GM12874 (cell line): ENCODE measurements at regions not wholly inside any gene's neighbourhood (a gene's known extent, or its start where the extent isn't known, plus 50 kb on each side); places are given as distances from the start of the nearest gene placed in this dataset.

Experiments
- CTCF ChIP-seq: IDR thresholded peaks from 2 replicates; pipeline ENCODE4 v1.5.1; 2011; ENCODE audit warnings: low read depth, mild to moderate bottlenecking, control low read depth, low read length, moderate library complexity; ENCODE audit not compliant: insufficient read depth

DNA sequence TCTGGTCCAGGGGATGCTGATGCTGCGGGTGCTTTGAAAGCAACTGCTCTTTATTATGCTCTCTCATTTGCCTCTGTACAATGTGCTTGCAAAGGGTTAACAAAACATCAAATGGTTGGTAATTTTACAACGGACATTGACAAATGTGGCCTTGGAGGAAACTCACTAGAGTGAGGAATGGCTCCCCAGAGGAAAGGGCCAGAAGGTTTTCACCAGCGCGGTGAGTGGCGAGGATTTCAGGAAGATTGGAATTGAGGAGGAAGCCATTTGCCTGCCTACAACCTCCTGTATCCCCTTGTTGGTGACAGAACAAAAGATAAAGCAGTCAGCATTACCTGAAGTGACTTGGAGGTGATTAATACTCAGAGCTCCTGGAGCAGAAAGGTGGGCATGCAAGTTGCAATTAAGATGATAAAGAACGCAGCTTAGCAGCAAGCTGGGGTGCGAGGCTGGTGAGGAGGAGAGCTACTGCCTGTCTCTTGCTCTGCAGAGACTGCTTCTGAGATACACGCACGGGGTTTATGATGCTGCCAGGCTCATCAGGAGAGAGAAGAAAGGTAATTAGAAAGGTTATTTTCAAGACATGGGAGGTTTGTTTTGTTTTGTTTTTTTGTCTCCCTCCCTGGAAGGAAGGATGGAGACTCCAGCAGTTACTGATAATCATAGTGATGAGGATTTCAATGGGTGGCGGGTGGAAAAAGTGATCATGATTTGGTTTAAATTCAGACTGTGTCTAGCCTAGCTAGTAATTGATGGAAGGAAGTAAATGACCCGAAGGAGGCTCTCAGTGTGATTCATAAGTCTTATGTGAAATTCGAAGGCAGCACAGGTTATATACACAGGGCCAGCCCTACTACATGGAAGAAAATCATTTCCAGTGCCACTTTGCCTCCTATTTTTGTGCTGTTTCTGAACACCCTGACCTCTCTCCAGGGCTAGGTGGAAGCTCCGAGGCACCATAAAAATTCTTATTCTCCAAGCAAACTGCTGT lies 141.6 kb upstream of the DTNBP1 start:
- no peak for TF ChIP-seq CTCF

GRCh38 chr6:15802466-15802865 lies 139.6 kb upstream of the DTNBP1 start:
- no peak for TF ChIP-seq CTCF

- TF ChIP-seq CTCF, result no peak
These were observed 139.1 kb upstream of the DTNBP1 start for GRCh38 chr6:15801912-15802311.

GRCh38 chr6:15800841-15801617 lies 138.2 kb upstream of the DTNBP1 start:
- no peak for TF ChIP-seq CTCF

DNA sequence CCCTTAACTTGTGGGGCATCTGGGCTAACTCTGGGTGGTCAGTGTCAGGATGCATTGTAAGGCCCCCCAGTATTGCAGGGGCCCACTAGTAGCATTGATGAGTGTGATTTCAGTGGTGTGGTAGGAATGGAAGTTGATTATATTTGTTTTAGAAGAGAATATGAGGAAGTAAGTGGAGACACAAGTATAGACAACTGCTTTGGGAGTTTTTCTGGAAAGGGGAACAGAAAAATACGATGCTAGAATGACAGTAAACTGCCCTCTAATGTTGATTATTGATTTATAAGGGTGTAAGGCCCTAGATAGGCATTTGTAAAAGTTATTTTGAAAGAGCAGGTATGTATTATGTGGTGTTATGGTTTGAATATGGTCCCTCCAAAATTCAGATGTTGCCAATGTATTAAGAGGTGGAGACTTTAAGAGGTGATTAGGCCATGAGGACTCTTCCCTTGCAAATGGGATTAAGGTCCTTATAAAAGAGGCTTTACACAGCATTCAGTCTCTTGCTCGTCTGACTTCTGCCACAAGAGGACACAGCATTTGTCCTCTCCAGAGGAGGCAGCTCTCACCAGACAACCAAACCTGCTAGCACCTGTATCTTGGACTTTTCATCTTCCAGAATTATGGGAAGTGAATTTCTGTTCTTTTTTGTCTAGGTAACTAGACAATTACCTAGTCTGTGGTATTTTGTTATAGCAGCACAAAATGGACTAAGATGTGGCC lies 135.9 kb upstream of the DTNBP1 start:
- TF ChIP-seq CTCF, result no peak

DNA sequence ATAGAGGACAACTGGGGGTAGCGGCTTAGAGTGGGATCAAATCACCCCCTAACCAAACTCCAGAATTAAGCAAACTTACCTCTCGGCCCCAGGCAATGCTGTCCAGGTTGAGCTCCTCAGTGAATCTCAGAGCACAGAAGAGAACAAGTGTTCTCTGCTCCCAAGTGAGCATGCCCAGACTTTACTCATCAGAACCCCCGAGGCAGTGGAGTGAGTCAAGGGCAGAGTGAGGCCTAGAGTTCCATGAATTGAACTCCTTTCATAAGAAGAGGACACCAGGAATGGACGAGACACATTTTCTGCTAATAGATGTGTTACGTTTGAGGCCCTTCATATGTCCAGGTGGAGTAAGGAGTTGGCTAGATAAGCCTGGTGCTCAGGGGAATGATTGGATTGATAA lies 134.0 kb upstream of the DTNBP1 start:
- no peak for TF ChIP-seq CTCF
